BLaER1 treated with 17β-estradiol and CSF1 and Interleukin-3, amounts not matched to agents 10 nM and 100 nM (cell line): ENCODE measurements at regions not wholly inside any gene's neighbourhood (a gene's known extent, or its start where the extent isn't known, plus 50 kb on each side); places are given as distances from the start of the nearest gene placed in this dataset.

Experiments
- H3K27ac ChIP-seq, 11 experiments: shearing (Covaris generic); formaldehyde crosslinking; 2 replicates each; pipeline ENCODE4 v1.8.1; 2022
- H3K27me3 ChIP-seq, 11 experiments: shearing (Covaris generic); formaldehyde crosslinking; 2 replicates each; pipeline ENCODE4 v1.8.1; 2022
- H3K36me3 ChIP-seq, 11 experiments: shearing (Covaris generic); formaldehyde crosslinking; 2 replicates each; pipeline ENCODE4 v1.8.1; 2022
- H3K4me1 ChIP-seq, 10 experiments: shearing (Covaris generic); formaldehyde crosslinking; 2 replicates each; pipeline ENCODE4 v1.8.1; 2022
- H3K4me2 ChIP-seq, 11 experiments: shearing (Covaris generic); formaldehyde crosslinking; 2 replicates each; pipeline ENCODE4 v1.8.1; 2022
- H3K4me3 ChIP-seq, 10 experiments: shearing (Covaris generic); formaldehyde crosslinking; 2 replicates each; pipeline ENCODE4 v1.8.1; 2022
- H3K9ac ChIP-seq, 11 experiments: shearing (Covaris generic); formaldehyde crosslinking; 2 replicates each; pipeline ENCODE4 v1.8.1; 2022
- H3K9me3 ChIP-seq, 11 experiments: shearing (Covaris generic); formaldehyde crosslinking; replicated peaks in 1 of 11; 2 replicates each; pipeline ENCODE4 v1.8.1; 2022
- H4K20me1 ChIP-seq, 11 experiments: shearing (Covaris generic); formaldehyde crosslinking; 2 replicates each; pipeline ENCODE4 v1.8.1; 2022
- Cebpa-rat ChIP-seq, 11 experiments: shearing (Covaris generic); IDR thresholded peaks; 2 replicates each; pipeline ENCODE4 v1.8.1; 2022

GRCh38 chr18:46418663-46419260, 238.3 kb downstream of the LOXHD1 start:
- Histone ChIP-seq H3K27ac (peak overlapping the region in 3 of 11 experiments; percentile 11 to 47 (median 29); a peak in 4 of 22 replicates), H3K4me2 (peak overlapping the region; percentile 16 to 86 (median 73); a peak in 21 of 22 replicates)

DNA sequence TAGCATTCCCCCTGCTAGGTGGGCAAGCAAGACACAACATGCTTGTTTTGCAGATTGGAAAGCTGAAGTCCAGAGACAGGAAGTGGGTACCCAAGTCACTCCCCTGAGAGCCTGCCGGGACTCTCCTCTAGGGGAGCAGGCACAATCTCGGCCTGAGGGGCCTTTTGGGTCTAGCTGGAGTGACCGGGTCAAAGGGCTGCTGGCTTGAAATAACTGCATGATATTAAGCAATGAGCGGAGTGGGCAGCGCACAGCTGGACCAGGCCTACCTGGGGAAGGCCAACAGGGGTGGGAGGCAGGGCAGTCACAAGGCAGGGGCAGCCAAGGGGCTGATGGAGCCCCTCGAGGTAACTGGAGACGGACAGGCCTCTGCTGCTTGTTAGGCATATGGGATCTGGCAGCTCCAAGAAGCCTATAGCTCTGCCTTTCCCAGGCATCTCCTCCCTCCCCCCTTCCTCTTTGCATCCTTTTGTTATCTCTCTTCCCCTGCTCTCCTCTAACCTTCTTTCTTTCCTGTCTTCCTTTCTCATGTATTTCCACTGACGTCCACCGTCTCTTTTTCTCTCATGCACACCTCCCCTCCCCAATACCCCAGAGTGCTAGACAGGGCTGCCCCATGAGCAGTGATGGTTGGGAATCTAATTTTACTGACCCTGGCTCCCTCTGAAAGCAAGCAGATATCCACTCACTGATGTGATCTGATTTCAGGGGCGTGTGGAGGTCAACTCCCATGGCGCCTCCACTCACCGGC, 237.5 kb downstream of the LOXHD1 start:
- Histone ChIP-seq H3K4me3 (no peak overlapping the region), H3K9ac (no peak overlapping the region; a peak in 1 of 22 replicates), H3K27ac (peak overlapping the region in 2 of 11 experiments; percentile 11 to 47; a peak in 3 of 22 replicates), H3K9me3 (no peaks in the 10 kb centered on the region), H3K4me1 (peaks cover 11 to 51% (median 35%) of the 10 kb centered on the region in 10 experiments), H3K27me3 (no peaks in the 10 kb centered on the region), H4K20me1 (peaks cover 0 to 50% (median 28%) of the 10 kb centered on the region in 11 experiments; a peak in 16 of 22 replicates), H3K4me2 (peak overlapping the region; percentile 16 to 86 (median 73); a peak in 21 of 22 replicates), H3K36me3 (peaks cover 0 to 22% (median 4%) of the 10 kb centered on the region in 11 experiments; a peak in 10 of 22 replicates)
- no peak for TF ChIP-seq Cebpa-rat (IDR thresholded peaks at IDR 0.05)

More at GRCh38 chr18:46418663-46419260, 238.3 kb downstream of the LOXHD1 start:
- Histone ChIP-seq H3K27me3 (no peaks in the 10 kb centered on the region), H3K4me1 (peaks cover 11 to 51% (median 35%) of the 10 kb centered on the region in 10 experiments), H3K9ac (no peak overlapping the region; a peak in 1 of 22 replicates), H3K9me3 (no peaks in the 10 kb centered on the region), H3K4me3 (no peak overlapping the region), H4K20me1 (peaks cover 0 to 51% (median 27%) of the 10 kb centered on the region in 11 experiments; a peak in 16 of 22 replicates), H3K36me3 (peaks cover 0 to 24% (median 4%) of the 10 kb centered on the region in 11 experiments; a peak in 10 of 22 replicates)
- no peak for TF ChIP-seq Cebpa-rat (IDR thresholded peaks at IDR 0.05)

GRCh38 chr18:46421973-46422551, 235.0 kb downstream of the LOXHD1 start:
- no peak overlapping the region for H3K4me3 ChIP-seq
- H3K36me3 ChIP-seq, result peaks cover 0 to 14% (median 0%) of the 10 kb centered on the region in 11 experiments; a peak in 4 of 22 replicates
- H3K27ac ChIP-seq, result no peak overlapping the region
- H3K4me2 ChIP-seq, result peak overlapping the region in 6 of 11 experiments; percentile 5 to 56 (median 33); a peak in 10 of 22 replicates
- no peaks in the 10 kb centered on the region for H3K9me3 ChIP-seq
- H4K20me1 ChIP-seq, result peaks cover 0 to 68% (median 38%) of the 10 kb centered on the region in 11 experiments; a peak in 16 of 22 replicates
- no peak for TF ChIP-seq Cebpa-rat (IDR thresholded peaks at IDR 0.05)
- H3K27me3 ChIP-seq, result no peaks in the 10 kb centered on the region
- no peak overlapping the region for H3K9ac ChIP-seq
- peaks cover 11 to 62% (median 46%) of the 10 kb centered on the region in 10 experiments for H3K4me1 ChIP-seq

DNA sequence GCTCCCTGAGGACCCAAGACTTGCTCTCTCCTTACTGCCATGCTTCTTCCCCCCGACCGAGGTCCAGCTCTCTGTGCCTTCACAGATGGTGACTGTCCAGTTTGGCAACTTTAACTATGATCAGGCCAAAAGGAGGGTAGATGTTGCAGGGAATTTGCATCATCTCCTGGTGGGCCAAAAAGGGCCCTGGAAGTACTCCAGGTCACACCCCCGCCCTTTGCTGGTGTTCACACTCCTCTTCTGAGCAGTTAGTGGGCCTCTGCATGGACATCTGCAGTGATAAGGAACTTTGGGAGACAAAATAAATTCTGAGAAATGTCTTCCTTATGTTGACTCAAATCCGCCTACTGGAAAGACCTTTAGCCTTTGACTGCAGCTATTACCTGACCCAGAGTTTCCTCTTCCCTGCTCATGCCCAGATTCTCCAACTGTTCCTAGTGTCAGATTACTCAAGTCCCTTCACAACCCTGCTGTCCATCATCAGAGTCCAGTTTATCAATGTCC, 234.4 kb downstream of the LOXHD1 start:
- no peak overlapping the region for H3K27ac ChIP-seq
- TF ChIP-seq Cebpa-rat (IDR thresholded peaks at IDR 0.05), result no peak
- peaks cover 0 to 74% (median 42%) of the 10 kb centered on the region in 11 experiments; a peak in 16 of 22 replicates for H4K20me1 ChIP-seq
- peaks cover 11 to 62% (median 46%) of the 10 kb centered on the region in 10 experiments for H3K4me1 ChIP-seq
- no peak overlapping the region for H3K9ac ChIP-seq
- H3K9me3 ChIP-seq, result no peaks in the 10 kb centered on the region
- H3K36me3 ChIP-seq, result peaks cover 0 to 14% (median 0%) of the 10 kb centered on the region in 11 experiments; a peak in 4 of 22 replicates
- H3K4me3 ChIP-seq, result no peak overlapping the region
- peak overlapping the region in 4 of 11 experiments; percentile 5 to 56 (median 32); a peak in 4 of 22 replicates for H3K4me2 ChIP-seq
- no peaks in the 10 kb centered on the region for H3K27me3 ChIP-seq

- Histone ChIP-seq H3K36me3 (peaks cover 0 to 14% (median 0%) of the 10 kb centered on the region in 11 experiments; a peak in 4 of 22 replicates), H3K27me3 (no peaks in the 10 kb centered on the region), H3K9me3 (no peaks in the 10 kb centered on the region), H3K4me3 (no peak overlapping the region), H3K9ac (no peak overlapping the region), H4K20me1 (peaks cover 0 to 78% (median 46%) of the 10 kb centered on the region in 11 experiments; a peak in 16 of 22 replicates), H3K4me2 (no peak overlapping the region), H3K27ac (no peak overlapping the region), H3K4me1 (peaks cover 11 to 57% (median 42%) of the 10 kb centered on the region in 10 experiments)
- no peak for TF ChIP-seq Cebpa-rat (IDR thresholded peaks at IDR 0.05)
Observed at GRCh38 chr18:46423226-46423805, 233.7 kb downstream of the LOXHD1 start.

DNA sequence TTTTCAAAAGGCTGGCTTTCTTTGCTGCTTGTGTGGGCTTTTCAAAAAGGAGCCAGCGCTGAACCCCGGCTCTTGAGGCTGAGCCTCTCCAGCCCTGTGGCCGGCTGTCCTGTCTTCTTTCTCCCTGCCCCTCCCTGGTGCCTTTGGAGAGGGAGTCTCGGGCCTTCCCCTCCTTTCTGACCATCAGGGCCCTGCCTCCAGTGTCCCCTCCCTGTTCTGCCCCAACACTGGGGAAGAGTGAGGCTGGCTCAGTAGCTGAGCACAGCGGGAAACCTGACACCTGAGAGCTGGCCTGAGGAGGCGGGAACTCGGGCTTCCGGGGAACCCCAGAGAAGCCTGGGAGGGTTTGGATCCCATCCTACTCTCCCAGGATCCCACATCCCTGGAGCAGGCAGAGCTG, 232.1 kb downstream of the LOXHD1 start:
- Histone ChIP-seq H3K9ac (0 out of 22 replicates have a peak overlapping the region, but pooled peaks of 1 of the 11 experiments have one; percentile 5), H3K4me3 (no peak overlapping the region), H3K4me1 (peaks cover 0 to 41% (median 26%) of the 10 kb centered on the region in 10 experiments; a peak in 11 of 20 replicates), H3K4me2 (peak overlapping the region in 2 of 11 experiments; percentile 24 to 25; a peak in 4 of 22 replicates), H4K20me1 (peaks cover 0 to 71% (median 32%) of the 10 kb centered on the region in 11 experiments; a peak in 15 of 22 replicates), H3K9me3 (no peaks in the 10 kb centered on the region), H3K27me3 (no peaks in the 10 kb centered on the region), H3K27ac (peak overlapping the region in 1 of 11 experiments; percentile 12; a peak in 2 of 22 replicates), H3K36me3 (peaks cover 0 to 14% (median 0%) of the 10 kb centered on the region in 11 experiments; a peak in 4 of 22 replicates)
- TF ChIP-seq Cebpa-rat (IDR thresholded peaks at IDR 0.05), result no peak

- Histone ChIP-seq H3K4me2 (peak overlapping the region in 8 of 11 experiments; percentile 1 to 39 (median 24); a peak in 10 of 22 replicates), H3K27me3 (no peaks in the 10 kb centered on the region), H4K20me1 (peaks cover 0 to 73% (median 32%) of the 10 kb centered on the region in 11 experiments; a peak in 14 of 22 replicates), H3K4me1 (peaks cover 0 to 41% (median 26%) of the 10 kb centered on the region in 10 experiments; a peak in 11 of 20 replicates), H3K9ac (no peak overlapping the region), H3K36me3 (peaks cover 0 to 14% (median 0%) of the 10 kb centered on the region in 11 experiments; a peak in 3 of 22 replicates), H3K27ac (peak overlapping the region in 1 of 11 experiments; percentile 12; a peak in 2 of 22 replicates), H3K9me3 (no peaks in the 10 kb centered on the region), H3K4me3 (no peak overlapping the region)
- no peak for TF ChIP-seq Cebpa-rat (IDR thresholded peaks at IDR 0.05)
Observed at GRCh38 chr18:46425511-46425910, 231.5 kb downstream of the LOXHD1 start.
